Fibroblast of lung (primary cell): ENCODE measurements at regions not wholly inside any gene's neighbourhood (a gene's known extent, or its start where the extent isn't known, plus 50 kb on each side); places are given as distances from the start of the nearest gene placed in this dataset.

Source experiments
- DNase-seq, 2 donors: peaks; one replicate each; pipeline versions ENCODE4 v3.0.0 to v3.0.0-alpha.2; 2010; ENCODE audit warnings: low read depth in 2 of 2
- H2AFZ ChIP-seq: 2 replicates; pipeline ENCODE4 v1.5.1; 2012; ENCODE audit warnings: low read length, control low read depth, inconsistent platforms
- H3K27ac ChIP-seq: 2 replicates; pipeline ENCODE4 v1.5.1; 2011; ENCODE audit warnings: low read length, control low read depth; ENCODE audit not compliant: insufficient read depth
- H3K27me3 ChIP-seq: 2 replicates; pipeline ENCODE4 v1.5.1; 2011; ENCODE audit warnings: mild to moderate bottlenecking, low read length; ENCODE audit not compliant: control insufficient read depth, insufficient read depth
- H3K36me3 ChIP-seq: 2 replicates; pipeline ENCODE4 v1.5.1; 2011; ENCODE audit warnings: low read length; ENCODE audit not compliant: control insufficient read depth, insufficient read depth
- H3K4me1 ChIP-seq: 2 replicates; pipeline ENCODE4 v1.5.1; 2011; ENCODE audit warnings: low read length; ENCODE audit not compliant: control insufficient read depth, insufficient read depth; ENCODE audit errors: extremely low read depth
- H3K4me2 ChIP-seq: 2 replicates; pipeline ENCODE4 v1.5.1; 2011; ENCODE audit warnings: low read length, control low read depth; ENCODE audit not compliant: insufficient read depth; ENCODE audit errors: extremely low read depth
- H3K4me3 ChIP-seq, 4 experiments: fragments of 200-600 bp in 1 of 4; sonication (generic) in 1 of 4; replicated peaks in 1 of 4; 2 replicates each; pipeline ENCODE4 v1.5.1; 2011 to 2016; ENCODE audit warnings: low read length in 4 of 4, low read depth in 3 of 4, mild to moderate bottlenecking in 3 of 4, control low read depth in 2 of 4, inconsistent platforms in 1 of 4, mixed read lengths in 1 of 4; ENCODE audit not compliant: insufficient read depth in 1 of 4; ENCODE audit errors: control extremely low read depth in 1 of 4
- H3K79me2 ChIP-seq: 2 replicates; pipeline ENCODE4 v1.5.1; 2012; ENCODE audit warnings: mild to moderate bottlenecking, low read length, inconsistent platforms; ENCODE audit not compliant: control insufficient read depth, insufficient read depth
- H3K9ac ChIP-seq: 2 replicates; pipeline ENCODE4 v1.5.1; 2011; ENCODE audit warnings: mild to moderate bottlenecking, low read length, control low read depth; ENCODE audit not compliant: insufficient read depth
- H3K9me3 ChIP-seq: 2 replicates; pipeline ENCODE4 v1.5.1; 2012; ENCODE audit warnings: low read depth, low read length; ENCODE audit not compliant: control insufficient read depth, insufficient read depth
- H4K20me1 ChIP-seq: 2 replicates; pipeline ENCODE4 v1.5.1; 2011; ENCODE audit warnings: low read length; ENCODE audit not compliant: control insufficient read depth, insufficient read depth; ENCODE audit errors: extremely low read depth
- CTCF ChIP-seq, 2 donors: IDR thresholded peaks in 1 of 2; conservative IDR thresholded peaks in 1 of 2; 1 replicate in 1 of 2; 2 replicates in 1 of 2; pipeline ENCODE4 v1.5.1; 2011 to 2012; ENCODE audit warnings: low read length in 2 of 2, control low read depth in 1 of 2, inconsistent platforms in 1 of 2, low read depth in 1 of 2, mild to moderate bottlenecking in 1 of 2
- EZH2 ChIP-seq: IDR thresholded peaks from 2 replicates; pipeline ENCODE4 v1.5.1; 2012; ENCODE audit warnings: low read length, control low read depth, mild to moderate bottlenecking; ENCODE audit errors: missing control alignments

GRCh38 chr6:29887819-29888776, 54.2 kb upstream of the HLA-A start:
- no peaks in the 10 kb centered on the region for H3K79me2 ChIP-seq
- H3K36me3 ChIP-seq: no peaks in the 10 kb centered on the region
- H3K27ac ChIP-seq: peak overlapping the region; percentile 76
- peak overlapping the region; percentile 79 for H3K9ac ChIP-seq
- no peaks in the 10 kb centered on the region for H3K27me3 ChIP-seq
- H2AFZ ChIP-seq: peak overlapping the region; percentile 92
- DNase-seq: peak; percentile 10 to 55
- no peaks in the 10 kb centered on the region for H4K20me1 ChIP-seq
- H3K4me1 ChIP-seq: no peaks in the 10 kb centered on the region
- peak overlapping the region; percentile 75 for H3K4me2 ChIP-seq
- no peaks in the 10 kb centered on the region for H3K9me3 ChIP-seq
- TF ChIP-seq EZH2 (no peak), CTCF (conservative IDR thresholded peaks at IDR 0.05 in 1 of 2, IDR thresholded peaks at IDR 0.05 in 1 of 2; ENCODE audit: low read depth in 1 of 2, low read length in 2 of 2) (no peak)
- peak overlapping the region; percentile 52 to 70 (median 63) for H3K4me3 ChIP-seq
